ENCODE measurements at regions not wholly inside any gene's neighbourhood (a gene's known extent, or its start where the extent isn't known, plus 50 kb on each side); places are given as distances from the start of the nearest gene placed in this dataset.

- H4K8ac ChIP-seq (replicated peaks; ENCODE audit: insufficient read length, low read depth, low read length) = no peak overlapping the region
- H3K9me3 Mint-ChIP-seq = peaks cover 5 to 6% of the 10 kb centered on the region in 2 experiments
- H2BK15ac ChIP-seq (ENCODE audit: low read depth, low read length) = no peak overlapping the region
- H2AFZ ChIP-seq (ENCODE audit: low read length) = no peak overlapping the region
- no peak for DNase-seq
- H3K23me2 ChIP-seq (ENCODE audit: insufficient read length, low read depth, low read length, poor library complexity, severe bottlenecking) = peaks cover under 1% of the 10 kb centered on the region
- H2BK12ac ChIP-seq (ENCODE audit: insufficient read length, low read depth, low read length) = no peak overlapping the region
- H2BK5ac ChIP-seq (ENCODE audit: insufficient read length, low read length) = no peak overlapping the region
- no peak overlapping the region for H3K27ac Mint-ChIP-seq
- H2BK120ac ChIP-seq (ENCODE audit: low read depth, low read length, poor library complexity, severe bottlenecking) = no peak overlapping the region
- H3K27me3 Mint-ChIP-seq (ENCODE audit: low read depth) = peaks cover 5% of the 10 kb centered on the region
- H3K36me3 Mint-ChIP-seq (ENCODE audit: insufficient read depth in 1 of 3, low read depth in 3 of 3) = peaks cover 0 to 1% (median 0%) of the 10 kb centered on the region in 3 experiments; a peak in 2 of 7 replicates
- no peaks in the 10 kb centered on the region for H4K20me1 ChIP-seq (ENCODE audit: control insufficient read depth, insufficient read depth, insufficient read length)
- no peak overlapping the region for H4K5ac ChIP-seq (ENCODE audit: insufficient read length, low read depth, low read length)
- H4K91ac ChIP-seq (ENCODE audit: insufficient read length, low read depth, low read length) = no peak overlapping the region
- TF ChIP-seq CTCF (conservative IDR thresholded peaks at IDR 0.05) = no peak
- H3K4me2 ChIP-seq (ENCODE audit: insufficient read depth, insufficient read length, low read length) = no peak overlapping the region
- peaks cover 2% of the 10 kb centered on the region; the same call in 1 of the 2 replicates for H3K4me1 ChIP-seq (ENCODE audit: insufficient read depth, low read length)
- H2AK5ac ChIP-seq (ENCODE audit: insufficient read length, low read length) = no peak overlapping the region
- no peak overlapping the region for H3K14ac ChIP-seq (ENCODE audit: insufficient read depth, low read length)
- no peaks in the 10 kb centered on the region for H3K79me2 ChIP-seq (ENCODE audit: insufficient read depth, low read length)
- no peak overlapping the region for H2BK20ac ChIP-seq (ENCODE audit: low read depth, low read length, poor library complexity, severe bottlenecking)
- no peak overlapping the region for H3K4me3 Mint-ChIP-seq
- no peak overlapping the region for H3K27ac ChIP-seq (ENCODE audit: insufficient read length, low read depth, low read length)
- H3K4ac ChIP-seq (ENCODE audit: low read depth, low read length) = no peak overlapping the region
- H3K18ac ChIP-seq (ENCODE audit: insufficient read length, low read depth, low read length) = no peak overlapping the region
- H3K79me1 ChIP-seq (ENCODE audit: insufficient read depth, low read depth, low read length, poor library complexity, severe bottlenecking) = no peaks in the 10 kb centered on the region
- H3T11ph ChIP-seq (ENCODE audit: low read length) = no peak overlapping the region
- H3K23ac ChIP-seq (ENCODE audit: insufficient read length, low read depth, low read length) = no peak overlapping the region
- H3K4me1 Mint-ChIP-seq = peaks cover 25 to 27% of the 10 kb centered on the region in 2 experiments
- no peak overlapping the region for H3K9ac ChIP-seq (ENCODE audit: extremely low read depth, insufficient read length, low read length)
- H3K56ac ChIP-seq (ENCODE audit: insufficient read length, low read depth, low read length) = no peak overlapping the region
- H3K9me3 ChIP-seq (ENCODE audit: control insufficient read depth, low read depth, low read length) = no peaks in the 10 kb centered on the region
- WGBS (ENCODE audit: extremely low coverage, insufficient read length, low lambda C conversion rate) = no CpG with 5 or more reads among the region's 2 CpGs
- H3K27me3 ChIP-seq (ENCODE audit: insufficient read depth, low read length) = no peaks in the 10 kb centered on the region
These were observed 790.5 kb downstream of the RNF144A start for GRCh38 chr2:7707723-7708122.

All from H9 (cell line).